ENCODE measurements at regions not wholly inside any gene's neighbourhood (a gene's known extent, or its start where the extent isn't known, plus 50 kb on each side); places are given as distances from the start of the nearest gene placed in this dataset.

DNA sequence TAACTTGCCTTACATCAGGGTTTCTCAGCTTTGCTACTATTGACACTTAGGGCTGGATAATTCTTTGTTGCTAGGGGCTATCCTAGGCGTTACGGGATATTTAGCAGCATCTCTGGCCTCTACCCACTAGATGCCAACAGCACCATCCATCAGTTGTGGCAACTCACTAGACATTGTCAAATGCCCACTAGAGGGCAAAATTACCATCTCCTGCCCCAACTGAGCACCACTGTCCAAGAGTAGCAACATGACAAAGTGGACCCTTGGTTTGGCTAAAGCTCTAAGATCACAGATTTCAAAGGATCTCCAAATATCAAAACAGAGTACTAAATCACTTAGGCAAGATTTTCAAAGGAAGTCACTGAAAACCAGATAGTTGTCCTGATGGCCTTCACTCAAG, 251.7 kb upstream of the TBX3 start:
- no peak for TF ChIP-seq POLR2A (IDR thresholded peaks at IDR 0.05)
- TF ChIP-seq, protein P1, sequence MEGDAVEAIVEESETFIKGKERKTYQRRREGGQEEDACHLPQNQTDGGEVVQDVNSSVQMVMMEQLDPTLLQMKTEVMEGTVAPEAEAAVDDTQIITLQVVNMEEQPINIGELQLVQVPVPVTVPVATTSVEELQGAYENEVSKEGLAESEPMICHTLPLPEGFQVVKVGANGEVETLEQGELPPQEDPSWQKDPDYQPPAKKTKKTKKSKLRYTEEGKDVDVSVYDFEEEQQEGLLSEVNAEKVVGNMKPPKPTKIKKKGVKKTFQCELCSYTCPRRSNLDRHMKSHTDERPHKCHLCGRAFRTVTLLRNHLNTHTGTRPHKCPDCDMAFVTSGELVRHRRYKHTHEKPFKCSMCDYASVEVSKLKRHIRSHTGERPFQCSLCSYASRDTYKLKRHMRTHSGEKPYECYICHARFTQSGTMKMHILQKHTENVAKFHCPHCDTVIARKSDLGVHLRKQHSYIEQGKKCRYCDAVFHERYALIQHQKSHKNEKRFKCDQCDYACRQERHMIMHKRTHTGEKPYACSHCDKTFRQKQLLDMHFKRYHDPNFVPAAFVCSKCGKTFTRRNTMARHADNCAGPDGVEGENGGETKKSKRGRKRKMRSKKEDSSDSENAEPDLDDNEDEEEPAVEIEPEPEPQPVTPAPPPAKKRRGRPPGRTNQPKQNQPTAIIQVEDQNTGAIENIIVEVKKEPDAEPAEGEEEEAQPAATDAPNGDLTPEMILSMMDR (IDR thresholded peaks at IDR 0.05) = peak; percentile 48 to 64 (median 53)
